ENCODE measurements at regions not wholly inside any gene's neighbourhood (a gene's known extent, or its start where the extent isn't known, plus 50 kb on each side); places are given as distances from the start of the nearest gene placed in this dataset.

DNA sequence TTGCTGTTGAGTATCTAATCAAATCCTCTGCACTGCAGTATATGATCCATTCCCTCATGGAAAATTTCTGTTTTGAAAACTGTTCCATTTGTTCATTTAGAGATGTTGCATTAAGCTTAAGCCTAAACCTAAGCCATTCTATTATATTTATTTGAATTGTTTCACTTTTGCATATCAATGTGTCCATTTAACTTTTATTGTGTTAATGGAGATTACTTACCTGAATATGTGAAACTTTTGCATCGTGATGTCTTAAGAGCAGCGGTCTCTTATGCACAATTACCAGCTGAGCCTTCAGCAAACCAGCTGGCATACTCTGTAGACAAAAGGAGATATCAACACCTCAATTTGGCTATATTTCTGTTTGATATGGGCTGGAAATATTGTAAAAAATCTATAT is 922.5 kb upstream of the FBXO33 start:
- TF ChIP-seq, protein P1, sequence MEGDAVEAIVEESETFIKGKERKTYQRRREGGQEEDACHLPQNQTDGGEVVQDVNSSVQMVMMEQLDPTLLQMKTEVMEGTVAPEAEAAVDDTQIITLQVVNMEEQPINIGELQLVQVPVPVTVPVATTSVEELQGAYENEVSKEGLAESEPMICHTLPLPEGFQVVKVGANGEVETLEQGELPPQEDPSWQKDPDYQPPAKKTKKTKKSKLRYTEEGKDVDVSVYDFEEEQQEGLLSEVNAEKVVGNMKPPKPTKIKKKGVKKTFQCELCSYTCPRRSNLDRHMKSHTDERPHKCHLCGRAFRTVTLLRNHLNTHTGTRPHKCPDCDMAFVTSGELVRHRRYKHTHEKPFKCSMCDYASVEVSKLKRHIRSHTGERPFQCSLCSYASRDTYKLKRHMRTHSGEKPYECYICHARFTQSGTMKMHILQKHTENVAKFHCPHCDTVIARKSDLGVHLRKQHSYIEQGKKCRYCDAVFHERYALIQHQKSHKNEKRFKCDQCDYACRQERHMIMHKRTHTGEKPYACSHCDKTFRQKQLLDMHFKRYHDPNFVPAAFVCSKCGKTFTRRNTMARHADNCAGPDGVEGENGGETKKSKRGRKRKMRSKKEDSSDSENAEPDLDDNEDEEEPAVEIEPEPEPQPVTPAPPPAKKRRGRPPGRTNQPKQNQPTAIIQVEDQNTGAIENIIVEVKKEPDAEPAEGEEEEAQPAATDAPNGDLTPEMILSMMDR (IDR thresholded peaks at IDR 0.05; ENCODE audit: poor library complexity, severe bottlenecking) = no peak
- TF ChIP-seq, protein P2, sequence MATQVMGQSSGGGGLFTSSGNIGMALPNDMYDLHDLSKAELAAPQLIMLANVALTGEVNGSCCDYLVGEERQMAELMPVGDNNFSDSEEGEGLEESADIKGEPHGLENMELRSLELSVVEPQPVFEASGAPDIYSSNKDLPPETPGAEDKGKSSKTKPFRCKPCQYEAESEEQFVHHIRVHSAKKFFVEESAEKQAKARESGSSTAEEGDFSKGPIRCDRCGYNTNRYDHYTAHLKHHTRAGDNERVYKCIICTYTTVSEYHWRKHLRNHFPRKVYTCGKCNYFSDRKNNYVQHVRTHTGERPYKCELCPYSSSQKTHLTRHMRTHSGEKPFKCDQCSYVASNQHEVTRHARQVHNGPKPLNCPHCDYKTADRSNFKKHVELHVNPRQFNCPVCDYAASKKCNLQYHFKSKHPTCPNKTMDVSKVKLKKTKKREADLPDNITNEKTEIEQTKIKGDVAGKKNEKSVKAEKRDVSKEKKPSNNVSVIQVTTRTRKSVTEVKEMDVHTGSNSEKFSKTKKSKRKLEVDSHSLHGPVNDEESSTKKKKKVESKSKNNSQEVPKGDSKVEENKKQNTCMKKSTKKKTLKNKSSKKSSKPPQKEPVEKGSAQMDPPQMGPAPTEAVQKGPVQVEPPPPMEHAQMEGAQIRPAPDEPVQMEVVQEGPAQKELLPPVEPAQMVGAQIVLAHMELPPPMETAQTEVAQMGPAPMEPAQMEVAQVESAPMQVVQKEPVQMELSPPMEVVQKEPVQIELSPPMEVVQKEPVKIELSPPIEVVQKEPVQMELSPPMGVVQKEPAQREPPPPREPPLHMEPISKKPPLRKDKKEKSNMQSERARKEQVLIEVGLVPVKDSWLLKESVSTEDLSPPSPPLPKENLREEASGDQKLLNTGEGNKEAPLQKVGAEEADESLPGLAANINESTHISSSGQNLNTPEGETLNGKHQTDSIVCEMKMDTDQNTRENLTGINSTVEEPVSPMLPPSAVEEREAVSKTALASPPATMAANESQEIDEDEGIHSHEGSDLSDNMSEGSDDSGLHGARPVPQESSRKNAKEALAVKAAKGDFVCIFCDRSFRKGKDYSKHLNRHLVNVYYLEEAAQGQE (IDR thresholded peaks at IDR 0.05; ENCODE audit: borderline replicate concordance) = no peak
- TF ChIP-seq EP300 (conservative IDR thresholded peaks at IDR 0.05; ENCODE audit: poor library complexity, severe bottlenecking) (no peak), SMC3 (conservative IDR thresholded peaks at IDR 0.05; ENCODE audit: poor library complexity) (no peak), EZH2 (IDR thresholded peaks at IDR 0.05; ENCODE audit: borderline replicate concordance, insufficient read depth, low read length, poor library complexity, severe bottlenecking) (no peak), TAF1 (IDR thresholded peaks at IDR 0.05; ENCODE audit: low read depth) (no peak)

Data from neural cell (in vitro differentiated cells).